Neural cell (in vitro differentiated cells): ENCODE measurements at regions not wholly inside any gene's neighbourhood (a gene's known extent, or its start where the extent isn't known, plus 50 kb on each side); places are given as distances from the start of the nearest gene placed in this dataset.

Experiments used
- H2AFZ ChIP-seq: fragments of 200-600, 300-800 bp; sonication (generic), shearing (Covaris generic); 2 replicates; pipeline ENCODE4 v1.6.0; 2014; ENCODE audit warnings: low read depth, mild to moderate bottlenecking, antibody characterized with exemption, low read length, moderate library complexity
- H3F3A ChIP-seq: fragments of 200-600 bp; shearing (Covaris generic); 2 replicates; pipeline ENCODE4 v1.6.1; 2016; ENCODE audit warnings: mild to moderate bottlenecking, moderate library complexity, mixed read lengths, antibody characterized with exemption, low read length; ENCODE audit not compliant: insufficient read depth, poor library complexity, severe bottlenecking
- H3K27ac ChIP-seq: fragments of 200-600, 300-800 bp; sonication (generic), shearing (Covaris generic); 2 replicates; pipeline ENCODE4 v1.5.1; 2014; ENCODE audit warnings: mild to moderate bottlenecking, low read length, moderate library complexity
- H3K27me3 ChIP-seq: fragments of 300-800, 200-600 bp; sonication (generic), shearing (Covaris generic); 2 replicates; pipeline ENCODE4 v1.6.0; 2014; ENCODE audit warnings: mild to moderate bottlenecking, low read depth, low read length, moderate library complexity; ENCODE audit not compliant: insufficient read depth
- H3K36me3 ChIP-seq: fragments of 300-800, 200-600 bp; sonication (generic), shearing (Covaris generic); 2 replicates; pipeline ENCODE4 v1.5.1; 2014; ENCODE audit warnings: mild to moderate bottlenecking, antibody characterized with exemption, low read length, moderate library complexity; ENCODE audit not compliant: insufficient read depth
- H3K4me2 ChIP-seq: fragments of 300-800, 200-600 bp; sonication (generic), shearing (Covaris generic); 2 replicates; pipeline ENCODE4 v1.6.0; 2014; ENCODE audit warnings: mild to moderate bottlenecking, low read length
- H3K4me3 ChIP-seq: fragments of 300-800, 200-600 bp; sonication (generic), shearing (Covaris generic); 2 replicates; pipeline ENCODE4 v1.5.1; 2014; ENCODE audit warnings: mild to moderate bottlenecking, low read length, moderate library complexity
- H3K79me2 ChIP-seq: fragments of 200-600 bp; shearing (Covaris generic); replicated peaks from 2 replicates; pipeline ENCODE4 v1.6.0; 2014; ENCODE audit warnings: mild to moderate bottlenecking, low read length, moderate library complexity; ENCODE audit not compliant: insufficient read depth
- H3K9ac ChIP-seq: fragments of 300-800, 200-600 bp; sonication (generic), shearing (Covaris generic); 2 replicates; pipeline ENCODE4 v1.6.1; 2016; ENCODE audit warnings: mild to moderate bottlenecking, low read length, mixed read lengths
- H3K9me2 ChIP-seq: fragments of 200-600 bp; shearing (Covaris generic); 2 replicates; pipeline ENCODE4 v1.6.1; 2016; ENCODE audit warnings: mild to moderate bottlenecking, low read length, mixed read lengths; ENCODE audit not compliant: insufficient read depth
- H3K9me3 ChIP-seq: fragments of 200-600, 300-800 bp; sonication (generic), shearing (Covaris generic); 2 replicates; pipeline ENCODE4 v1.6.1; 2016; ENCODE audit warnings: mild to moderate bottlenecking, mixed run types, low read length, moderate library complexity, mixed read lengths
- H4K20me1 ChIP-seq: fragments of 200-600 bp; shearing (Covaris generic); 2 replicates; pipeline ENCODE4 v1.6.1; 2016; ENCODE audit warnings: mild to moderate bottlenecking, mixed run types; ENCODE audit not compliant: insufficient read depth
- CTCF ChIP-seq: fragments of 450-650 bp; IDR thresholded peaks from 2 replicates; pipeline ENCODE4 v1.5.1; 2014; ENCODE audit warnings: antibody characterized with exemption, mild to moderate bottlenecking, moderate library complexity; ENCODE audit not compliant: poor library complexity, severe bottlenecking
- EP300 ChIP-seq: fragments of 450-650 bp; conservative IDR thresholded peaks from 2 replicates; pipeline ENCODE4 v1.6.1; 2014; ENCODE audit warnings: antibody characterized with exemption, mild to moderate bottlenecking, moderate library complexity; ENCODE audit not compliant: poor library complexity, severe bottlenecking
- EZH2 ChIP-seq: fragments of 200-600, 300-800 bp; shearing (Covaris generic), sonication (generic); IDR thresholded peaks from 2 replicates; pipeline ENCODE4 v1.6.1; 2014; ENCODE audit warnings: antibody characterized with exemption, low read length, borderline replicate concordance, mild to moderate bottlenecking; ENCODE audit not compliant: insufficient read depth, poor library complexity, severe bottlenecking
- MXI1 ChIP-seq: fragments of 450-650 bp; conservative IDR thresholded peaks from 2 replicates; pipeline ENCODE4 v1.6.1; 2014; ENCODE audit warnings: antibody characterized with exemption, mild to moderate bottlenecking; ENCODE audit not compliant: poor library complexity, severe bottlenecking
- POLR2AphosphoS5 ChIP-seq: IDR thresholded peaks from 2 replicates; pipeline ENCODE4 v1.6.1; 2012
- RAD21 ChIP-seq: fragments of 450-650 bp; conservative IDR thresholded peaks from 2 replicates; pipeline ENCODE4 v1.6.1; 2014; ENCODE audit warnings: antibody characterized with exemption, mild to moderate bottlenecking, moderate library complexity
- REST ChIP-seq: IDR thresholded peaks from 2 replicates; pipeline ENCODE4 v1.6.1; 2012; ENCODE audit warnings: borderline replicate concordance
- SMC3 ChIP-seq: fragments of 450-650 bp; conservative IDR thresholded peaks from 2 replicates; pipeline ENCODE4 v1.6.1; 2014; ENCODE audit warnings: antibody characterized with exemption, mild to moderate bottlenecking, moderate library complexity; ENCODE audit not compliant: poor library complexity
- TAF1 ChIP-seq: IDR thresholded peaks from 2 replicates; pipeline ENCODE4 v1.6.1; 2012; ENCODE audit warnings: low read depth

- Histone ChIP-seq H3K27ac (no peak overlapping the region), H3K27me3 (no peaks in the 10 kb centered on the region), H3F3A (no peaks in the 10 kb centered on the region), H3K4me3 (no peak overlapping the region), H2AFZ (no peak overlapping the region), H3K9ac (no peak overlapping the region), H3K4me2 (no peak overlapping the region), H3K9me3 (peaks cover 32% of the 10 kb centered on the region), H4K20me1 (no peaks in the 10 kb centered on the region), H3K36me3 (peaks cover 32% of the 10 kb centered on the region), H3K9me2 (no peaks in the 10 kb centered on the region), H3K79me2 (no peaks in the 10 kb centered on the region)
- no peak for TF ChIP-seq RAD21
- no peak for TF ChIP-seq POLR2AphosphoS5
- TF ChIP-seq EZH2, result no peak
- no peak for TF ChIP-seq EP300
- TF ChIP-seq REST, result no peak
- TF ChIP-seq MXI1, result no peak
- no peak for TF ChIP-seq SMC3
- no peak for TF ChIP-seq TAF1
- TF ChIP-seq CTCF, result no peak
Measured at GRCh38 chr19:27777726-27778125, 1435.2 kb downstream of the UQCRFS1 start.

GRCh38 chr19:27777242-27777641, 1435.7 kb downstream of the UQCRFS1 start:
- no peak overlapping the region for H3K27ac ChIP-seq
- H3K27me3 ChIP-seq, result no peaks in the 10 kb centered on the region
- H3K9ac ChIP-seq, result no peak overlapping the region
- no peak for TF ChIP-seq RAD21
- TF ChIP-seq POLR2AphosphoS5, result no peak
- H3F3A ChIP-seq, result no peaks in the 10 kb centered on the region
- H3K36me3 ChIP-seq, result peaks cover 37% of the 10 kb centered on the region
- peaks cover 35% of the 10 kb centered on the region for H3K9me3 ChIP-seq
- no peaks in the 10 kb centered on the region for H3K79me2 ChIP-seq
- no peak overlapping the region for H2AFZ ChIP-seq
- H3K4me2 ChIP-seq, result no peak overlapping the region
- no peaks in the 10 kb centered on the region for H4K20me1 ChIP-seq
- H3K9me2 ChIP-seq, result no peaks in the 10 kb centered on the region
- H3K4me3 ChIP-seq, result no peak overlapping the region

GRCh38 chr19:27776524-27776923, 1436.4 kb downstream of the UQCRFS1 start:
- Histone ChIP-seq H3K9ac (no peak overlapping the region), H2AFZ (no peak overlapping the region), H4K20me1 (no peaks in the 10 kb centered on the region), H3K79me2 (no peaks in the 10 kb centered on the region), H3K27me3 (no peaks in the 10 kb centered on the region), H3K36me3 (peaks cover 37% of the 10 kb centered on the region), H3K9me2 (no peaks in the 10 kb centered on the region), H3K4me3 (no peak overlapping the region), H3K4me2 (no peak overlapping the region), H3F3A (no peaks in the 10 kb centered on the region), H3K9me3 (peaks cover 39% of the 10 kb centered on the region), H3K27ac (no peak overlapping the region)
- no peak for TF ChIP-seq REST
- TF ChIP-seq MXI1, result no peak
- no peak for TF ChIP-seq POLR2AphosphoS5
- no peak for TF ChIP-seq EZH2
- no peak for TF ChIP-seq TAF1
- TF ChIP-seq SMC3, result no peak
- no peak for TF ChIP-seq RAD21
- no peak for TF ChIP-seq EP300
- TF ChIP-seq CTCF, result no peak
